ENCODE measurements at regions not wholly inside any gene's neighbourhood (a gene's known extent, or its start where the extent isn't known, plus 50 kb on each side); places are given as distances from the start of the nearest gene placed in this dataset.

- TF ChIP-seq CTCF (IDR thresholded peaks at IDR 0.05) (no peak), POLR2AphosphoS5 (IDR thresholded peaks at IDR 0.05) (no peak)
These were observed 326.2 kb upstream of the FSHR start for GRCh38 chr2:49480520-49480919.
